HG03558 (cell line): ENCODE measurements at regions not wholly inside any gene's neighbourhood (a gene's known extent, or its start where the extent isn't known, plus 50 kb on each side); places are given as distances from the start of the nearest gene placed in this dataset.
"Not testable (repeated sequence)": the region's sequence is repeated elsewhere in the genome, so short reads cannot be mapped to it uniquely, and the experiment has no call there.

ENCODE experiments used
- ATAC-seq: cut with Tn5 transposase; IDR thresholded peaks from one replicate; pipeline ENCODE4 v1.9.1; 2021; ENCODE audit warnings: moderate number of reproducible peaks; ENCODE audit not compliant: unreplicated experiment; ENCODE audit errors: extremely low read depth

- ATAC-seq: not testable (repeated sequence)
Measured at GRCh38 chr2:113341870-113342253, 63.1 kb upstream of the PAX8 start.

- ATAC-seq: no peak
Measured at GRCh38 chr2:113341191-113341869, 62.6 kb upstream of the PAX8 start.

- ATAC-seq: no peak
Measured at GRCh38 chr2:113337809-113338208, 59.1 kb upstream of the PAX8 start.

GRCh38 chr2:113336040-113336439 is 57.3 kb upstream of the PAX8 start:
- not testable (repeated sequence) for ATAC-seq

DNA sequence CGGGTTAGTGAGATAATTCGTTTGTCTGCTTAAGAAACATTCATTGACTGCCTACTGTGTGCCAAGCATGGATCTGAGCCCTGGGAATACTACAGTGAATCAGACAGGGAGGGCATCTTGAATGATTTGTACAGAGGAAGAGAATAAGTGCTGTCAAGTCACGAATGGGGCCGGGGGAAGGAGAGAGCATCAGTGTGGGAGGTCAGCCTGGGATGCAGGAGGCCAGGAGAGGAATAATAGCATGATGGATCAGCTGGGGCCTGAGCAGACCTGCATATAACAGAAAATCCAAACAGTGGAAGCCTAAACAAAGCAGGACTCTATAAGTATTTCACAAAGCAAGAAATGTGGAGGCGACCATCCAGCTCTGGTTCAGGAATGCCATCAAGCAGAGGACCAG is 55.4 kb upstream of the PAX8 start:
- no peak for ATAC-seq

DNA sequence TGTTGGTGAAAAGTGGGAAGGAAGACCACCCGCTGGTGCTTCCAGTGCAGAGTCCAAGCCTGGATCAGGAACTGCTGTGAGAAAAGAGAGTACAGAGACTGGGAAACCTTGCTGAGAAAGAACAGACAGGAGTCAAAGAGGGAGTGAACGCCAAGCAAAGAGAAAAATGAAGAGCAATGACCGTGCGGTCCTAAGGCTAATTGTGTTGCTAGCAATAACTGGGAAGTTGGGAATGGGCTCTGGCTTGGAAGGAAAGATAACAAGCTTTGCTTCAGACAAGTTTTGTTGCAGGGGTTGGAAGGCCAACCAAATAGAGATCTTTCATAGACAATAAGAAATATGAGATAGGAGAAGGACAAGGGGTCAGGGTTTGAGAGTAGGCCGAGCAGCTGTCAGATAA is 55.0 kb upstream of the PAX8 start:
- ATAC-seq: not testable (repeated sequence)

- not testable (repeated sequence) for ATAC-seq
Measured at GRCh38 chr2:113330060-113330767, 51.5 kb upstream of the PAX8 start.

- not testable (repeated sequence) for ATAC-seq
Measured at GRCh38 chr2:113328973-113329372, 50.3 kb upstream of the PAX8 start.

- not testable (repeated sequence) for ATAC-seq
Measured at GRCh38 chr2:113328572-113328971, 49.9 kb upstream of the PAX8 start.
